Smooth muscle cell (in vitro differentiated cells): ENCODE measurements at regions not wholly inside any gene's neighbourhood (a gene's known extent, or its start where the extent isn't known, plus 50 kb on each side); places are given as distances from the start of the nearest gene placed in this dataset.

ENCODE experiments used
- DNase-seq: peaks from one replicate; lab custom pipeline; 2025; ENCODE audit not compliant: unreplicated experiment; lab: John Stamatoyannopoulos, UW
- H2AFZ ChIP-seq: fragments of 200-600 bp; sonication (generic); 2 replicates; pipeline ENCODE4 v1.6.0; 2016; ENCODE audit warnings: antibody characterized with exemption, low read depth, mild to moderate bottlenecking
- H3F3A ChIP-seq: fragments of 200-600 bp; sonication (generic); 2 replicates; pipeline ENCODE4 v1.6.0; 2017; ENCODE audit warnings: antibody characterized with exemption, low read depth
- H3K27ac ChIP-seq: fragments of 200-600 bp; sonication (generic); 2 replicates; pipeline ENCODE4 v1.5.1; 2016; ENCODE audit warnings: low read depth, mild to moderate bottlenecking
- H3K27me3 ChIP-seq: fragments of 200-600 bp; sonication (generic); 2 replicates; pipeline ENCODE4 v1.6.1; 2016; ENCODE audit warnings: low read depth, mild to moderate bottlenecking
- H3K36me3 ChIP-seq: fragments of 200-600 bp; sonication (generic); 2 replicates; pipeline ENCODE4 v1.5.1; 2016; ENCODE audit warnings: low read depth
- H3K4me1 ChIP-seq: fragments of 200-600 bp; sonication (generic); 2 replicates; pipeline ENCODE4 v1.5.1; 2016; ENCODE audit warnings: low read depth
- H3K4me2 ChIP-seq: fragments of 200-600 bp; sonication (generic); 2 replicates; pipeline ENCODE4 v1.6.0; 2016; ENCODE audit warnings: mild to moderate bottlenecking
- H3K4me3 ChIP-seq: fragments of 200-600 bp; sonication (generic); 2 replicates; pipeline ENCODE4 v1.5.1; 2016; ENCODE audit warnings: mild to moderate bottlenecking
- H3K79me2 ChIP-seq: fragments of 200-600 bp; sonication (generic); 2 replicates; pipeline ENCODE4 v1.6.0; 2016; ENCODE audit warnings: low read depth, mild to moderate bottlenecking
- H3K9ac ChIP-seq: fragments of 200-600 bp; sonication (generic); 2 replicates; pipeline ENCODE4 v1.6.0; 2016; ENCODE audit warnings: low read depth
- H3K9me3 ChIP-seq: fragments of 200-600 bp; sonication (generic); replicated peaks from 2 replicates; pipeline ENCODE4 v1.5.1; 2016; ENCODE audit warnings: low read depth
- H4K20me1 ChIP-seq: fragments of 200-600 bp; sonication (generic); 2 replicates; pipeline ENCODE4 v1.6.0; 2016; ENCODE audit warnings: low read depth
- WGBS: methylation state at CpG from one replicate; pipeline ENCODE4 v1.1.7; 2016; ENCODE audit warnings: low lambda C conversion rate; 5-methylcytosine and 5-hydroxymethylcytosine counted together
- TF ChIP-seq, protein P1 (sequence below): fragments of 200-600 bp; sonication (generic); IDR thresholded peaks from 2 replicates; pipeline ENCODE4 v1.5.1; 2017; ENCODE audit warnings: borderline replicate concordance, mild to moderate bottlenecking, antibody characterized with exemption; ENCODE audit not compliant: insufficient read depth, poor library complexity, severe bottlenecking

DNA sequence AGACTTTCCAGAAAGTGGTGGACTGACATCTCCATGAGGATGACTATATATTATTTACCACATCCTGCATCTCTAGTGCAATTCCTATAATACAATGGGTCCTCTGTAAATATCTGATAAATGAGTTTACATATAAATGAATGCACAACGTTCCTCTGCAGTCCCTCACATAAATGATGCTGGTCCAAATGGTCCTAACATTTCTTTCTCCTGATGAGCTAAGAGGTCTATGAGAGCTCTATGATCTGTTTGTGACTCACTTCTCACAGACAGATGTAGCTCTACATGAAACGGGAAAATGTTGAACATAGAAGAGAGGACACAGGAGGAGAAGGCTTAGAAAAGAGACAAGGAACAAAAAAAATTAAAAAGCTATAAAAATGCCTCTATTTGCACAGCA lies 201.2 kb upstream of the PIK3C3 start:
- Histone ChIP-seq H2AFZ (no peak overlapping the region), H3K27me3 (no peaks in the 10 kb centered on the region)
- no peak for DNase-seq

DNA sequence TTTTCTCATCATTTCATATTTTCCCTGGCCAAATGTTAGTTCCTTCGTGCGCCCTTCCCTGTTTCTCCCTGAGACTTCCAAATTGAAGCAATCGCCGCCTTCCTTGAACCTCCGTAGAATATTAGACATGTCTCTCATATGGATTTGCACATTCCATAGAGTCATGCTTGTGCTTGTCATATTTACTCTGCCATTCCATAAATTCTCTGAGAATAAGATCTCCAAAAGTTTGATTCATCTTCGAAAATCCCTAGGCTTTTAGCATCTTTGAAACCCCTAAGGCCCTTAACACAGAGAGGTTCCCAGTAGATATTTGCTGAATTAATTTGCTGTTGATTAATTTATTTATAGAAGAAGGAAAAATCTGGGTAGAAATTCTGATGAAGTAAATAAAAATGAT lies 202.2 kb upstream of the PIK3C3 start:
- Histone ChIP-seq H3K27ac (no peak overlapping the region), H3K9me3 (no peaks in the 10 kb centered on the region), H3K4me2 (no peak overlapping the region), H3K9ac (no peak overlapping the region), H3K27me3 (no peaks in the 10 kb centered on the region), H3K79me2 (no peaks in the 10 kb centered on the region), H3K4me1 (no peaks in the 10 kb centered on the region), H2AFZ (no peak overlapping the region), H4K20me1 (no peaks in the 10 kb centered on the region), H3K36me3 (no peaks in the 10 kb centered on the region), H3F3A (no peaks in the 10 kb centered on the region), H3K4me3 (no peak overlapping the region)
- 91% methylated on average over 6 of the region's 6 CpGs for WGBS
- DNase-seq: no peak
- TF ChIP-seq, protein P1, sequence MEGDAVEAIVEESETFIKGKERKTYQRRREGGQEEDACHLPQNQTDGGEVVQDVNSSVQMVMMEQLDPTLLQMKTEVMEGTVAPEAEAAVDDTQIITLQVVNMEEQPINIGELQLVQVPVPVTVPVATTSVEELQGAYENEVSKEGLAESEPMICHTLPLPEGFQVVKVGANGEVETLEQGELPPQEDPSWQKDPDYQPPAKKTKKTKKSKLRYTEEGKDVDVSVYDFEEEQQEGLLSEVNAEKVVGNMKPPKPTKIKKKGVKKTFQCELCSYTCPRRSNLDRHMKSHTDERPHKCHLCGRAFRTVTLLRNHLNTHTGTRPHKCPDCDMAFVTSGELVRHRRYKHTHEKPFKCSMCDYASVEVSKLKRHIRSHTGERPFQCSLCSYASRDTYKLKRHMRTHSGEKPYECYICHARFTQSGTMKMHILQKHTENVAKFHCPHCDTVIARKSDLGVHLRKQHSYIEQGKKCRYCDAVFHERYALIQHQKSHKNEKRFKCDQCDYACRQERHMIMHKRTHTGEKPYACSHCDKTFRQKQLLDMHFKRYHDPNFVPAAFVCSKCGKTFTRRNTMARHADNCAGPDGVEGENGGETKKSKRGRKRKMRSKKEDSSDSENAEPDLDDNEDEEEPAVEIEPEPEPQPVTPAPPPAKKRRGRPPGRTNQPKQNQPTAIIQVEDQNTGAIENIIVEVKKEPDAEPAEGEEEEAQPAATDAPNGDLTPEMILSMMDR: no peak

More for the DNA sequence above, 201.2 kb upstream of the PIK3C3 start:
- H3F3A ChIP-seq: no peaks in the 10 kb centered on the region
- H3K9me3 ChIP-seq: no peaks in the 10 kb centered on the region
- TF ChIP-seq, protein P1: no peak
- no peak overlapping the region for H3K4me3 ChIP-seq
- H3K9ac ChIP-seq: no peak overlapping the region
- no peak overlapping the region for H3K4me2 ChIP-seq
- no peaks in the 10 kb centered on the region for H3K36me3 ChIP-seq
- 64% methylated on average over 2 of the region's 2 CpGs for WGBS
- H3K27ac ChIP-seq: no peak overlapping the region
- no peaks in the 10 kb centered on the region for H3K4me1 ChIP-seq
- no peaks in the 10 kb centered on the region for H4K20me1 ChIP-seq
- no peaks in the 10 kb centered on the region for H3K79me2 ChIP-seq

DNA sequence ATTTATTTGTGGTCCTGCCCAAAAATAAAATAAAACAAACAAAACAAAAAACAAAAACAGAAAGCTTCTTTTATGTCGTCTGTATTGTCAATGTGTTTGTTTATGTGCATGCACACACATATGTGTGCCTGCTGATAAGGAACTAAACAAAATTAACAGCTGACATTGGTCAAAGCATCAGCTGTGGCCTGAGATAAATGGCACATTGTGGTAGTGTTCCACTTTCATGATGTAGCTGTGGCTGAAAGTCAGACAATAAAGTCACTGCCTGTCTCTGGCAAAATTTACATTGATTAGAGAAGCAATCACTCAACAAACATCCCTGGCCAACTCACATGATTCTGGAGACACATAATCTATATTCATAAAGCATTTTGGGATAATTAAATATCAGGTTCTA lies 203.4 kb upstream of the PIK3C3 start:
- Histone ChIP-seq H3K27ac (no peak overlapping the region), H4K20me1 (no peaks in the 10 kb centered on the region), H2AFZ (no peak overlapping the region), H3K4me2 (no peak overlapping the region), H3F3A (no peaks in the 10 kb centered on the region), H3K36me3 (no peaks in the 10 kb centered on the region), H3K27me3 (no peaks in the 10 kb centered on the region), H3K9ac (no peak overlapping the region), H3K79me2 (no peaks in the 10 kb centered on the region), H3K4me3 (no peak overlapping the region), H3K4me1 (no peaks in the 10 kb centered on the region), H3K9me3 (no peaks in the 10 kb centered on the region)
- DNase-seq: no peak
- WGBS: 61% methylated on average over 1 of the region's 1 CpG
- TF ChIP-seq, protein P1: no peak

DNA sequence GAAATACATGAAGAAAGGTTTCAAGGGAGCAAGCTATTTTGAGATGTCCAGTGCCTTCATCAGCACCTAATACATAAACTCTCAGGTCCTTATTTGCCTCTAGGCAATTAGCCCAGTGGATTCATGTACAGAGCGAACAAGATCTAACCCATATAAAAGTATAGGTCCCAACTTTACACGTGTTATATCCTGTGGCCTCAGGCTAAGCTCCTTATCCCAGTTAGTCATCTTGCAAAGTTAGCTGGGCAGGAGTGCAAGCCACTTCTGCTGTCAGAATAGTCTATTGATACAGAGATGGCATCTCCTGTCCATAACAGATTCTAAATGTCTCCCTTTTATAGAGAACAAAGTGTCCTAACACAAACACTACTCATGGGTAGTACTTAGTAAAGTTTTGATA lies 203.9 kb upstream of the PIK3C3 start:
- no peaks in the 10 kb centered on the region for H3K79me2 ChIP-seq
- no peak for DNase-seq
- H3K4me2 ChIP-seq: no peak overlapping the region
- no peaks in the 10 kb centered on the region for H3K4me1 ChIP-seq
- H3K4me3 ChIP-seq: no peak overlapping the region
- no peaks in the 10 kb centered on the region for H3F3A ChIP-seq
- no peak overlapping the region for H3K9ac ChIP-seq
- no peaks in the 10 kb centered on the region for H3K27me3 ChIP-seq
- H3K9me3 ChIP-seq: no peaks in the 10 kb centered on the region
- no peaks in the 10 kb centered on the region for H3K36me3 ChIP-seq
- H2AFZ ChIP-seq: no peak overlapping the region
- 45% methylated on average over 2 of the region's 2 CpGs for WGBS
- TF ChIP-seq, protein P1: no peak
- no peaks in the 10 kb centered on the region for H4K20me1 ChIP-seq
- H3K27ac ChIP-seq: no peak overlapping the region
